ENCODE measurements at regions not wholly inside any gene's neighbourhood (a gene's known extent, or its start where the extent isn't known, plus 50 kb on each side); places are given as distances from the start of the nearest gene placed in this dataset.

- TF ChIP-seq CTCF (conservative IDR thresholded peaks at IDR 0.05) = no peak
- no peak overlapping the region for H3K27ac ChIP-seq
Observed at GRCh38 chr4:138707746-138708677, 307.6 kb upstream of the NOCT start.

- TF ChIP-seq CTCF (conservative IDR thresholded peaks at IDR 0.05) = no peak
- H3K27ac ChIP-seq = no peak overlapping the region
Observed at GRCh38 chr4:138706201-138706600, 309.4 kb upstream of the NOCT start.

GRCh38 chr4:138702190-138702824 is 313.3 kb upstream of the NOCT start:
- no peak overlapping the region for H3K27ac ChIP-seq
- no peak for TF ChIP-seq CTCF (conservative IDR thresholded peaks at IDR 0.05)

GRCh38 chr4:138698641-138699040 is 316.9 kb upstream of the NOCT start:
- no peak overlapping the region for H3K27ac ChIP-seq
- no peak for TF ChIP-seq CTCF (conservative IDR thresholded peaks at IDR 0.05)

GRCh38 chr4:138697851-138698250 is 317.7 kb upstream of the NOCT start:
- no peak overlapping the region for H3K27ac ChIP-seq
- no peak for TF ChIP-seq CTCF (conservative IDR thresholded peaks at IDR 0.05)

- no peak overlapping the region for H3K27ac ChIP-seq
- no peak for TF ChIP-seq CTCF (conservative IDR thresholded peaks at IDR 0.05)
Observed at GRCh38 chr4:138696771-138697170, 318.8 kb upstream of the NOCT start.

- no peak for TF ChIP-seq CTCF (conservative IDR thresholded peaks at IDR 0.05)
- H3K27ac ChIP-seq = no peak overlapping the region
Observed at GRCh38 chr4:138696058-138696457, 319.5 kb upstream of the NOCT start.

Measured in VCaP (cell line).